ENCODE measurements at regions not wholly inside any gene's neighbourhood (a gene's known extent, or its start where the extent isn't known, plus 50 kb on each side); places are given as distances from the start of the nearest gene placed in this dataset.

- no peak for TF ChIP-seq POLR2A (IDR thresholded peaks at IDR 0.05)
- TF ChIP-seq CTCF (IDR thresholded peaks at IDR 0.05): no peak
These were observed 59.6 kb upstream of the EEA1 start for GRCh38 chr12:92988622-92989130.

All from ovary (tissue), 3 donors.